SK-N-SH (cell line): ENCODE measurements at regions not wholly inside any gene's neighbourhood (a gene's known extent, or its start where the extent isn't known, plus 50 kb on each side); places are given as distances from the start of the nearest gene placed in this dataset.

Experiments
- CTCF ChIA-PET: fragments of 300-600, 350-600 bp; formaldehyde crosslinking; extraction: SDS; loops from one replicate; lab custom pipeline; 2021; lab: Yijun Ruan, JAX
- POLR2A ChIA-PET: fragments of 350-600 bp; sonication (Branson Sonifier 250); formaldehyde crosslinking; extraction: SDS; loops from one replicate; lab custom pipeline; 2020; ENCODE audit warnings: antibody characterized with exemption, inconsistent platforms; lab: Yijun Ruan, JAX
- DNase-seq: peaks from one replicate; pipeline ENCODE4 v3.0.0; 2012
- H2AFZ ChIP-seq: fragments of 200-600 bp; sonication (generic); 2 replicates; pipeline ENCODE4 v1.8.1; 2016; ENCODE audit warnings: antibody characterized with exemption, mild to moderate bottlenecking, low read depth
- H3F3A ChIP-seq: fragments of 200-600 bp; sonication (generic); replicated peaks from 2 replicates; pipeline ENCODE3; 2016; ENCODE audit warnings: antibody characterized with exemption, mild to moderate bottlenecking; ENCODE audit not compliant: insufficient read depth
- H3K27ac ChIP-seq, 2 experiments: fragments of 200-500 bp in 1 of 2; fragments of 200-600 bp in 1 of 2; sonication (Bioruptor generic) in 1 of 2; sonication (generic), shearing (Covaris generic) in 1 of 2; 2 replicates each; pipeline versions ENCODE4 v1.5.1 to v1.6.1; 2014 to 2016; ENCODE audit warnings: low read depth in 2 of 2, inconsistent platforms in 1 of 2, low read length in 1 of 2, mild to moderate bottlenecking in 1 of 2, mixed read lengths in 1 of 2
- H3K27me3 ChIP-seq: fragments of 200-600 bp; sonication (generic), shearing (Covaris generic); 2 replicates; pipeline ENCODE4 v1.6.1; 2016; ENCODE audit warnings: mixed run types; ENCODE audit not compliant: insufficient read depth
- H3K36me3 ChIP-seq, 2 experiments: fragments of 200-500 bp in 1 of 2; fragments of 200-600 bp in 1 of 2; sonication (Bioruptor generic) in 1 of 2; sonication (generic) in 1 of 2; replicated peaks in 1 of 2; 2 replicates each; pipeline versions ENCODE3 to v1.5.1; 2014 to 2016; ENCODE audit warnings: low read length in 1 of 2, mild to moderate bottlenecking in 1 of 2; ENCODE audit not compliant: insufficient read depth in 2 of 2, control insufficient read depth in 1 of 2
- H3K4me1 ChIP-seq, 2 experiments: fragments of 200-500 bp in 1 of 2; fragments of 200-600 bp in 1 of 2; sonication (Bioruptor generic) in 1 of 2; sonication (generic), shearing (Covaris generic) in 1 of 2; 2 replicates each; pipeline versions ENCODE4 v1.5.1 to v1.6.1; 2014 to 2016; ENCODE audit warnings: low read depth in 1 of 2, low read length in 1 of 2, mixed run types in 1 of 2; ENCODE audit not compliant: insufficient read depth in 2 of 2, control insufficient read depth in 1 of 2
- H3K4me2 ChIP-seq: fragments of 200-600 bp; sonication (generic), shearing (Covaris generic); 2 replicates; pipeline ENCODE4 v1.6.1; 2017; ENCODE audit warnings: mixed run types
- H3K4me3 ChIP-seq, 2 experiments: fragments of 200-500 bp in 1 of 2; fragments of 200-600 bp in 1 of 2; sonication (Bioruptor generic) in 1 of 2; sonication (generic), shearing (Covaris generic) in 1 of 2; 2 replicates each; pipeline versions ENCODE4 v1.5.1 to v1.8.1; 2014 to 2016; ENCODE audit warnings: low read depth in 2 of 2, inconsistent platforms in 1 of 2, low read length in 1 of 2, mild to moderate bottlenecking in 1 of 2, mixed read lengths in 1 of 2, moderate library complexity in 1 of 2
- H3K79me2 ChIP-seq: fragments of 200-600 bp; sonication (generic); 2 replicates; pipeline ENCODE4 v1.8.1; 2017; ENCODE audit warnings: mild to moderate bottlenecking; ENCODE audit not compliant: insufficient read depth
- H3K9ac ChIP-seq: fragments of 200-600 bp; sonication (generic); 2 replicates; pipeline ENCODE4 v1.6.1; 2017; ENCODE audit warnings: mixed run types
- H3K9me2 ChIP-seq: fragments of 200-600 bp; sonication (generic); 2 replicates; pipeline ENCODE4 v1.6.1; 2017; ENCODE audit warnings: mixed run types
- H3K9me3 ChIP-seq: fragments of 200-600 bp; sonication (generic); 2 replicates; pipeline ENCODE4 v1.6.1; 2017; ENCODE audit warnings: mixed run types, mild to moderate bottlenecking, moderate library complexity
- H4K20me1 ChIP-seq: fragments of 200-600 bp; sonication (generic); 2 replicates; pipeline ENCODE4 v1.6.1; 2017; ENCODE audit warnings: mild to moderate bottlenecking, mixed run types; ENCODE audit not compliant: insufficient read depth
- CHD2 ChIP-seq: fragments of 150-350 bp; IDR thresholded peaks from 2 replicates; pipeline ENCODE4 v1.6.1; 2018; ENCODE audit warnings: low read length; ENCODE audit not compliant: partially characterized antibody
- CTCF ChIP-seq: fragments of 200-600 bp; sonication (generic); IDR thresholded peaks from 2 replicates; pipeline ENCODE4 v1.6.1; 2017; ENCODE audit warnings: antibody characterized with exemption, mild to moderate bottlenecking, moderate library complexity
- EP300 ChIP-seq, 2 experiments: IDR thresholded peaks; 2 replicates each; pipeline versions ENCODE4 v1.4.0 to v1.6.1; 2012; ENCODE audit warnings: borderline replicate concordance in 1 of 2, low read depth in 1 of 2, low read length in 1 of 2
- EZH2phosphoT487 ChIP-seq: fragments of 200-600 bp; sonication (generic); IDR thresholded peaks from 2 replicates; pipeline ENCODE4 v1.6.1; 2017; ENCODE audit warnings: low read depth, mixed run types, mild to moderate bottlenecking, antibody characterized with exemption, moderate library complexity, borderline replicate concordance
- FOSL2 ChIP-seq: IDR thresholded peaks from 2 replicates; pipeline ENCODE4 v1.4.0; 2012; ENCODE audit warnings: low read depth, mild to moderate bottlenecking, moderate library complexity, borderline replicate concordance
- FOXJ3 ChIP-seq: sonication (generic); formaldehyde crosslinking; IDR thresholded peaks from 2 replicates; pipeline ENCODE4 v1.5.1; 2020; ENCODE audit warnings: mild to moderate bottlenecking, missing genetic modification reagents
- GATA2 ChIP-seq: sonication (generic); formaldehyde crosslinking; IDR thresholded peaks from 2 replicates; pipeline ENCODE4 v1.5.0; 2020; ENCODE audit warnings: mild to moderate bottlenecking, missing genetic modification reagents
- MEF2A ChIP-seq: IDR thresholded peaks from 2 replicates; pipeline ENCODE4 v1.4.0; 2012; ENCODE audit warnings: low read depth, borderline replicate concordance
- NRF1 ChIP-seq: IDR thresholded peaks from 2 replicates; pipeline ENCODE4 v1.6.1; 2012; ENCODE audit warnings: low read depth, mild to moderate bottlenecking, low read length
- PBX3 ChIP-seq: IDR thresholded peaks from 2 replicates; pipeline ENCODE4; 2012
- RAD21 ChIP-seq: IDR thresholded peaks from 2 replicates; pipeline ENCODE4 v1.6.1; 2012; ENCODE audit warnings: mild to moderate bottlenecking, low read length
- RCOR1 ChIP-seq: fragments of 150-350 bp; IDR thresholded peaks from 2 replicates; pipeline ENCODE4 v1.6.1; 2017; ENCODE audit warnings: antibody characterized with exemption, low read length
- RFX5 ChIP-seq: IDR thresholded peaks from 2 replicates; pipeline ENCODE4 v1.6.1; 2012; ENCODE audit warnings: mild to moderate bottlenecking, improper control_type of control experiment, low read length
- SIN3A ChIP-seq: IDR thresholded peaks from 2 replicates; pipeline ENCODE4 v1.6.1; 2012; ENCODE audit warnings: low read depth, mild to moderate bottlenecking, low read length, moderate library complexity, borderline replicate concordance
- TEAD4 ChIP-seq: IDR thresholded peaks from 2 replicates; pipeline ENCODE4 v1.4.0; 2012; ENCODE audit warnings: mild to moderate bottlenecking, borderline replicate concordance; ENCODE audit not compliant: insufficient read depth
- USF1 ChIP-seq: IDR thresholded peaks from 2 replicates; pipeline ENCODE4 v1.4.0; 2012; ENCODE audit warnings: low read depth, borderline replicate concordance
- WGBS: methylation state at CpG from one replicate; pipeline ENCODE4 v1.1.6; 2017; ENCODE audit warnings: low lambda C conversion rate; 5-methylcytosine and 5-hydroxymethylcytosine counted together

- no peak overlapping the region for H3K4me3 ChIP-seq
- no peaks in the 10 kb centered on the region for H3K27me3 ChIP-seq
- no peak overlapping the region for H3K9ac ChIP-seq
- H3K9me2 ChIP-seq: no peaks in the 10 kb centered on the region
- ChIA-PET CTCF (no interaction called here), POLR2A (no interaction called here)
- H3K36me3 ChIP-seq: no peaks in the 10 kb centered on the region
- WGBS: 0% methylated on average over 1 of the region's 1 CpG
- H4K20me1 ChIP-seq: no peaks in the 10 kb centered on the region
- no peak overlapping the region for H3K27ac ChIP-seq
- H3K4me2 ChIP-seq: no peak overlapping the region
- TF ChIP-seq RFX5: no peak
- TF ChIP-seq TEAD4: no peak
- TF ChIP-seq EP300 (IDR thresholded peaks at IDR 0.05; ENCODE audit: borderline replicate concordance in 1 of 2, low read depth in 1 of 2, low read length in 1 of 2): no peak
- TF ChIP-seq USF1: no peak
- TF ChIP-seq RCOR1: no peak
- no peak for TF ChIP-seq MEF2A
- TF ChIP-seq EZH2phosphoT487: no peak
- no peaks in the 10 kb centered on the region for H3K9me3 ChIP-seq
- H3F3A ChIP-seq: no peaks in the 10 kb centered on the region
- no peak overlapping the region for H2AFZ ChIP-seq
- DNase-seq: no peak
- no peaks in the 10 kb centered on the region for H3K4me1 ChIP-seq
- H3K79me2 ChIP-seq: no peaks in the 10 kb centered on the region
Measured at GRCh38 chr2:114085238-114085637, 195.3 kb downstream of the ACTR3 start.

GRCh38 chr2:114085992-114086391 is 196.1 kb downstream of the ACTR3 start:
- TF ChIP-seq RCOR1: no peak
- TF ChIP-seq EZH2phosphoT487: no peak
- no peak for TF ChIP-seq FOSL2
- TF ChIP-seq PBX3: no peak
- TF ChIP-seq GATA2 (CRISPR knock-in tag): no peak
- no peak for TF ChIP-seq CTCF
- TF ChIP-seq FOXJ3 (CRISPR knock-in tag): no peak
- no peak for TF ChIP-seq CHD2
- no peak for TF ChIP-seq USF1
- no peak for TF ChIP-seq SIN3A
- no peak for TF ChIP-seq RAD21
- TF ChIP-seq NRF1: no peak
- H3K27me3 ChIP-seq: no peaks in the 10 kb centered on the region
- no peaks in the 10 kb centered on the region for H3K79me2 ChIP-seq
- ChIA-PET CTCF (no interaction called here), POLR2A (no interaction called here)
- H3K4me1 ChIP-seq: no peaks in the 10 kb centered on the region
- no peak overlapping the region for H3K4me2 ChIP-seq
- no peak overlapping the region for H3K27ac ChIP-seq
- no peak overlapping the region for H3K4me3 ChIP-seq
- no peak for DNase-seq
- no peak overlapping the region for H2AFZ ChIP-seq
- WGBS: 36% methylated on average over 4 of the region's 4 CpGs
- no peaks in the 10 kb centered on the region for H4K20me1 ChIP-seq
- H3K36me3 ChIP-seq: no peaks in the 10 kb centered on the region
- no peaks in the 10 kb centered on the region for H3K9me2 ChIP-seq
- no peaks in the 10 kb centered on the region for H3K9me3 ChIP-seq
- no peaks in the 10 kb centered on the region for H3F3A ChIP-seq
- no peak overlapping the region for H3K9ac ChIP-seq
